RCC 7860 (cell line): ENCODE measurements at regions not wholly inside any gene's neighbourhood (a gene's known extent, or its start where the extent isn't known, plus 50 kb on each side); places are given as distances from the start of the nearest gene placed in this dataset.
A peak's percentile ranks its signal among the peaks of the same experiment; 100 is the strongest.

Source experiments
- DNase-seq: peaks from one replicate; pipeline ENCODE4 v3.0.0-alpha.2; 2015; ENCODE audit warnings: low spot score
- FAIRE-seq: peaks from 2 replicates; lab custom pipeline; 2012; peaks lifted over from hg19 to GRCh38; lab: Jason Lieb, UNC

DNA sequence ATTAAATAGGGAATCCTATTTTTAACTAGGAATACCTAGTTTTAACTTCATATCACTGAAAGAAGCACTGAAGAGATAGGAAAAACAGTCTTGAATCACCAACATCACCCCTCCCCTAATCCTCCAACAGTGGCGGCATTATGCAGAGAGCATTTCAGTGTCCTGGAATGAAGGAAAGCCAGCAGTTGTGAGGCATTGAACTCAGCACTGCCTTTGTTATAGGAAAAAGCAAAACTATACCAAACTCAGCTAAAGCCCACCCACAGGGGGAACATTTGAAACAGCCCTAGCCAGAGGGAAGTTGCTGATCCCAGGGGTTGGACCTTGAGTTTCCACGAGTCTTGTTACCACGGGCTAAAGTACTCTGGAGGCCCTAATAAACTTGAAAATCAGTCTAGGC lies 310.6 kb upstream of the EDIL3 start:
- DNase-seq (no peak), FAIRE-seq (no peak)

DNA sequence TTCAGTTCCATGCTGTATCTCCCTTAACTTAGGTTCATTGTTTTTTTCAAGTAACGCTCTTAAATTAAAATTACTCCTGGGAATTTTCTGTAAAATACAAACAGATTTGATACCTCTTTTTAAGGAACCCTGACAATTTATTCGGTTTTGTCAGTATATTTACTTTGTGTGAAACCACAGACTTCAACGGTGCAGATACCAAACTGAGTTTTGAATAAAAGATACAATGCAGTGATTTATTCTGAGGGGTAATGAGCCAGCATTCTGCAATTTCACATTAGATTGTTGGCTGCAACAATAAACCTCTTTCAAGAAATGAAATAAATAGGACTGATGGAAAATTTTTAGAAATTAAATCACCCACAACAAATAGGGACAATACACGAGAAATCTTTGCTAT lies 308.6 kb upstream of the EDIL3 start:
- FAIRE-seq (no peak), DNase-seq (no peak)

DNA sequence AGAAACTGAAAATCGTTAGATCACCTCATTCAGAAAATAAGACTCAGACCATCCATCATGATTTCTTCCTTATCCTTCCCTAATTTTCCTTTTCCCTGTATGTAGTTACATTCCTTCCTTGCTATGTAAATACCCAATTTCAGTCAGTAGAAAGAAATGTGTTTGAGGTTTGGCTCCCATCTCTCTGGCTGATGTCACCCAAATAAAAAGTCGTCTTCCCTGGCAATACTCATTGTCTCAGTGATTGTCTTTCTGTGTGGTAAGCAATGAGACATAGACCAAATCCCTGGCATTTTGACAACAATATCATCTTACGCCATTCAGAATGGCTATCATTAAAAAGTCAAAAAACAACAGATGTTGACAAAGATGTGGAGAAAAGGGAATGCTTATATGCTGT lies 303.9 kb upstream of the EDIL3 start:
- DNase-seq: peak; percentile 85
- FAIRE-seq: peak; percentile 95

DNA sequence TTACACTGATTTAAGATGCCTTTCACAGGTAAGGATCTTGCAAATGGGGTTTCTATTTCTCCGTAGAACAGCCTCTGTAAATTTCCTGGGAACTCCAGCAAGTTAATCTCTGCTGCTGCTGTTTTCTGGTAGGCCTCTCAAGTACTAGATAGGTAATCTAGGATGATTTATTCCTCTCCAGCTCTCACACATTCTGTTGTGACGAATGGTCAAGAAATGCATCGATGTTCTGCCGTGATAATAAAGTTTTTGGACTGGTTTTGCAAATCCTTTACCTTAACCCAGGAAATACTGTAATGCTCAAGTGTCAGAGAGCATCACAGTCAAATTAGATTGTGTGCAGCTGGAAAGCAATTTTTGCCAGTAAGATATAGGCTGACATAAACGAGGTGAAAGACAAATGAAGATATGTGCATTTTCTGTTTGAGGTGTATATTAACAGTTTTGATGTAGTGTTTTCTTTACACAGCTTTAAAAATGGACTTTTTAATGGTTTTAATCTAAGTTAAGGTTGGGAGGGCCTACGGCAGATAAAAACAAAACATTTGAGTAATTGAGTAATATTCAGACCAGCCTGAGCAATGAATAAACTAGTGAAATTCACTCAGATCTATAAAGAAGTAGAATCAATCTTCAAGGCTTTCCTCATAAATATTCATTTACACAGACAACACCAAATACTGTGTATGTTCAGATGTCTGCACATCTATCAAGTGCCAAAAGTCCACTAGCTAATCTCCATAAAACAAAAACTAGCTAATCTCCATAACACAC lies 300.6 kb upstream of the EDIL3 start:
- DNase-seq: no peak
- FAIRE-seq: no peak

DNA sequence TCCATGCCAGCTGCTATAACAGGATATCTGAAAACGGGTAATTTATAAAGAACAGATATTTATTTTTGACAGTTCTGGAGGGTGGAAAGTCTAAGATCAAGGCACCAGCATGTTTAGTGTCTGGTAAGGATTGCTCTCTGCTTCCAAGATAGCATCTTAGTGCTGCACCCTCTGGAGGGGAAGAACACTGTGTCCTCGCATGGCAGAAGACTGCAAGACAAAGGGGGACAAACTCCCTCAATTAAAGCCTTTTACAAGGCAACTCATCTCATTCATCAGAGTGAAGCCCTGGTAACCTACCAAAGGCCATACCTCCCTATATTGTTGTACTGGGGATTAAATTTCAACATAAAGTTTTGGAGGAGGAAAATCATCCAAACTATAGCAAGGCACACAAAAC lies 298.9 kb upstream of the EDIL3 start:
- no peak for DNase-seq
- FAIRE-seq: no peak

DNA sequence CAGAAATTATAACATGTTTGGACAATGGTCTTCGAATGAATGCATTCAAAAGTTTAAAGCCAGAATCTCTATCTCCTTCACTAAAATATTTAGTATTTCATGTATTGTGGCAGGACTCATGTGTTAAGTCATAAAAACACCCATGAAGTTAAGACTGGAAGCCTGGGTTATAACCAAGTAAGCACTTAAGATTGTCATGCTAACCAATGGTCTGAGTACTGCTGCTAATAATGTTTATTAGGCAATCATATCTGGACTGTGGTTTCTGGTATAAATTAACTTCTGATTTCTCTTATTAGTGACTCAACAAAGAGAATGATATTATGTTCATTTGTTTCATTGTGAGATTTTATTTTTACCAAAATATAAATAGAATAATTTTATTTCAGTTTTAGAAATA lies 297.9 kb upstream of the EDIL3 start:
- no peak for FAIRE-seq
- no peak for DNase-seq

DNA sequence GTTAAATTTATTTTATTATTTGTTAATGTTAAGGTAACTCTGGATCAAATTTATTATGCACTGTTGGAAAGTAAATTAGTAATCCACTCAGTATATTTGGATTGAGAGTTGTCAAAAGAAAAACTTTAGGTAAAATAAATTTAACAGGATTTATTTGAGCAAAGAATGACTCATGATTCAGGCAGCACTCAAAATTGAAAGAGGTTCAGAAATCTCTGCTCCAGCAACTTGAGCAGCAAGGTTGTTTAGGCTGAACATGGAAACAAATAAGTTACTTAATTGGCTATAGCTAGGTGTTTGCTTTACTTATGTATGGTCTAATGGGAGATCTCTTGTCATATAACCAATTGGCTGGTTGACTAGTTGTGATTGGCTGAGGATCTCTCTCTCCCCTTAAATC lies 296.2 kb upstream of the EDIL3 start:
- DNase-seq (no peak), FAIRE-seq (no peak)

DNA sequence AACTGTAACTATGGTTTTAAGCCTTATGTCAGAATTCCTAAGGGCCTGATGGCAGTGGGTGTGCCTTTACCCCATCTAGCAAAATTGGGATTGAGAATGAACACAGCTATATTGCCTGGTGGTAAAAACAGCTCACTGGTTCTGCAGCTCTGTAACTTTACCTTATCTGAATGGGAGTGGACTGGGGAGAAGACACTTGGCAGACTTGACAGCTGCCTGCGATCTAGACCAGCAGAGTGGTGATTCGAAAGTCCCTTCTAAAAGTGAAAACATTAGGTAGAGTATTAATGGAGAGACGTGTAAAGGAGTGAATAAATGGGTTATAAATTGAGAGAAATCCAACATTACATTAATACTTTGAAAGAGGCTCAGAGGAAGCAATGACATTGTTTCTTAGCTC lies 289.1 kb upstream of the EDIL3 start:
- FAIRE-seq: no peak

DNA sequence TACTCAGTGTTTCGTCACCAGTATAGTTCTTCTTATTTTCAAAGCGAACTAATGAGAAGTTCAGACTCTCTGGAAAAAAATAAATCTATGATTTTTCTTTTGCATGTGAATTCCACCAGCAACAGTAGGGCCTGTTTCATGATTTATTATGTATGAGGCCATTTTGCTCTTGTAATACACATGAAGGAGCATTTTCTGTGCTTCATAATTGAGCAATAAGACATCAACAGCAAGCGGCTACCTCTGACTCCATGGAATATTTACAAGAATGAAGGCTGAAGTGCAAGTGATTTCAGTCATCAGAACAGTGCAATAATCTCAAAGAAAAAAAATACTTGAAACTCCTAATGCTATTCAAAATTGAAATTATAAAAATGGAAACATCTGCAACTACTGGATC lies 282.9 kb upstream of the EDIL3 start:
- DNase-seq: no peak
- no peak for FAIRE-seq

More for the DNA sequence above, 289.1 kb upstream of the EDIL3 start:
- DNase-seq: no peak

DNA sequence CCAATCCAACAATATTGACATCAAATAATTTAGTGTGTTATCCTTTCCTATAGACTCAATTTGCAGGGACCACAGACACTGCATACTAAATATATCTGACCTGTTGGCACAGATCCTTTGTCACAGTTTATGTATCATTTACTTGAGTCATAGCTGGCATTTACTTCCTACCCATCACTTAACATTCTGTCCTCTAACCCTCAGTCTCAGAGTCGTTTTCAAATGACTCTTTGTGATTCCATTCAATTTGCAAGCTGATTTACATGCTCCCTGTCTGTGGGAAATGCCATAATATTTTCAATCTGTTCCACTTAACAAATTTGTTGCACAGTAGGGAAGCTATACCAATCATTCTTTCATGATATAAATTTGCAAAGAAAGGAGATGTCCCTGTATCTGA lies 265.7 kb upstream of the EDIL3 start:
- FAIRE-seq (no peak), DNase-seq (no peak)

DNA sequence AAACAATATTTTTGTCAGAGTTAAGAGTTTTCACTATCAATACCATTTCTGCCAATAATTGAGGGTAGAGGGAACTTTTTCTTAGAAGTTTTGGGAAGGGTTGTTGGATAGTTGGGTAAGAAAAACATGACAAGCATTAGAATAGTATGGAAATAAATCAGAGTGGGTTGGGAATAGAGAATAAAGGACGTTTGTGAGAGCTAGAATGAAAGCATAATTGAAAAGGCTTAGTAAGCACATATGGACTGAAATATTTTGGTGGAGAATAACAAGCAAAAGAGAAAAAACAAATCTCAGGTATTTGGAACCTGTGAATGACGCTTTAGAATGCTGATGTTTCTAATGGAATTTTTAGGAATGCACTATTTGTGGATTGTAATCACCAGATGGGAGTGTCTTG lies 262.9 kb upstream of the EDIL3 start:
- FAIRE-seq (no peak), DNase-seq (no peak)

DNA sequence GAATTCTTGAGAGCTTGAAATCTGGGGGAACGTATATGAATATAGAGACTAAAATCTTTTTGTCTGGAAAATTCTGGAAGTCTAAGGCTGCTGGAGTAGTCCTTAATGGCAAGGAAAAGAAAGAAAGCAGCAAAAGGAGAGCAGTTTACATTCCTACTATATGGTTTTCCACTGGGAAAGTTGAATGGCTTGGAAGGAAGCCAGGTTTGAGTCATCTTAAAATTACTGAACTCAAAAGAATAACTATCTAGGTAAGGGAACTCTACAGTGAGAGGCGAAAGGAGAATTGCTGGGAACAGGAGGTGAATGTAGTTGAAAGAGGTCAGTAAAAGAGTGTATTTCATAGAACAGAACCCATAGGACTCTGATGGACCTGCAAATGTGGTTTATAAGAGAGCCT lies 258.1 kb upstream of the EDIL3 start:
- no peak for FAIRE-seq

DNA sequence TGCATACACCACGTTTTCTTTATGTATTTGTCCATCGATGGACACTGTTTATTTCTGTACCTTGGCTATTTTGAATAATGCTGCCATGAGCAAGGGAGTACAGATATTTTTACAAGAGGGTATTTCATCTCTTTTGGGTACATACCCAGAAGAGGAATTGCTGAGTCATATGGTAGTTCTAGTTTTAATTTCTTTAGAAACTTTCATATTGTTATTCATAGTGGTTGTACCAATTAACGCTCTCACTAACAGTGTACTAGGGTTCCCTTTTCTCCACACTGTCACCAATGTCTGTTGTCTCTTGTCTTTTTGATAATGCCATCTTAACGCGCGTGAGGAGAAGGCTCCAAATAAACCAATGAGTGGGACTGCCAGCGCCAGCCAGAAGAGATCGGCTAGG lies 257.6 kb upstream of the EDIL3 start:
- no peak for FAIRE-seq
- DNase-seq: no peak

More for the DNA sequence above, 258.1 kb upstream of the EDIL3 start:
- peak; percentile 10 for DNase-seq

DNA sequence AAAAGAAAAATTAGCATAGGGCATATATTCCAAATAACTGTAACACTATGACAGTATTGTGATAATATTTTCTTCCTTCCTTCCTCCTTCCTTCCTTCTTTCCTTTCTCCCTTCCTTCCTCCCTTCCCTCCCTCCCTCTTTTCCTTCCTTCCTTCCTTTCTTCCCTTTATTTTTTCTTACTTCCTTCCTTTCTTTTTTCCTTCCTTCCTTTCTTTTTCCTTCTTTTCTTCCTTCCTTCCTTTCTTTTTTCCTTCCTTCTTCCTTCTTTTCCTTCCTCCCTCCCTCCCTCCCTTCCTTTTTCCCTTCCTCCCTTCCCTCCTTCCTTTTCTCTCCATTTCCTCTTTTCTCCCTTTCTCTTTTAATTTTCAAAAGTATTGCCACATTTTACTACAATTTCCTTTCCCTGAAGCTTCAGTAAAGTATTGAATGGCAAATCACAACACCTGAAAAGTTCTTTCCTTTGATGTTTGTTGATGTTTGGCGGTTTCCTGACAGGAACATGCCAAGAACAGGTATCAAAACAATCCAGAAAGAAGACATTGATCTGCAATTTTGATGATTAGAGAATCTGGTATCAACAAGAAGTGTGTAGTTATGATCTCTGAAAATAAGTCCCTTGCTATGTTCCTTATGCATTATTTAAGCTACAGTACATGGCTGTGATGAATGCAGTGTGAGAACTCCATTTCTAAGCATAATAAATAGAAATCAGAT lies 253.1 kb upstream of the EDIL3 start:
- no peak for DNase-seq
- FAIRE-seq: no peak

DNA sequence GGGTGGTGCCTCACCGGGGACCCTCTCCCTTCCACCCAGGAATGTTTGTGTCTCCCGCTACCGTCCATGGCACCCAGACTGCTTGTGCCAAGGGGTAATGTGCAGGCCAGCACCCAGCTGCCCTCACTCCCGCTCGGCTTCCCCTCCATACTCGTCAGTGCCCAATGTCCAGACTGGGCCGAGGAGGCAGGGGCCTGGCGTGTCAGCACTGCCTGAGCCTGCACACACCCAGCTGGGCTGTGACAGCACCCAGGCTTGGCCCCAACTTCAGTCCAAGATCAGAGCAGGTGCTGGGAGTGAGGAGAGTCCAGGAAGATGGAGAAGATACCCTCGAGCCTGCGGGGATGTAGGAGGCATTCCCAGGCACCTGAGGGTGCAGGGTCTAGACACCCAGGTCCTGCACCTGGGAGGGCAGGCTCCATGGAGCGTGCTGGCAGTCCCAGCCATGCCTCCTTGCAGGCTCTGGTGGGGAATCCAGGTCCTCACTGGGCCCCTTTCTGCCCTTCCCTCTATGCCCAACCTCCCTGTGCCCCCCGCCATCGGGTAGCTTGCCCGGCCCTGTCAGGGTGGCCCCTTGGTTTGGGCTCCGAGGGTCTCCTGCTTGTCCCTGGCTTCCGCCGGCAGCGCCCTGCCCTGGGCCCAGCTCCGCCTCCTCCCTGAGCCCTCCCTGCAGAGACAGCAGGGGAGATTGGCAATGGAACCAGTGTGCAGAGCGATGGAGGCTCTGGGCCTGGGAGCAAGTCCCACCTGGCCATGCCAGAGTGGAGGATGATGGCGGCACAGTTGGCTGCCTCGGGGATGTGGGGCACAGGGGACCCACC lies 250.8 kb upstream of the EDIL3 start:
- FAIRE-seq (no peak), DNase-seq (no peak)

DNA sequence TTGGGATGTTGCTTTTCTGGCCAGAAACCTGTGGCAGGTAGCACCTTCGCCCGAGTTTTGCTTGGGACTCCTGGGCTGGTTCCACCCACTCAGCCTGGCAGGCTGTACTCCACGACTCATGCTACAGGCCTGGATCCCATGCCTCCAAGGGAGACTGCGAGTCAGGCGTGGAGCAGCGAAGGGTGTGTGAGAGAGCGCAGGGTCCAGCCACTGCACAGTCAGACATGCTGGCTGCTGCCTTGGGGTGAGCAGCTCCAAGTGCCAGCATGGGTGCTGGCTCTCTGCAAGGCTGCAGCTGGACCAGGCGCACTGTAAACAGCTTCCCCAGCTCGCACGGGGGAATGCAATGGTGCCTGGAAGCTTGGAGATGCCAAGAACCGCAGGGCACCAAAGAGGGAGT lies 249.6 kb upstream of the EDIL3 start:
- no peak for DNase-seq
- FAIRE-seq: no peak

DNA sequence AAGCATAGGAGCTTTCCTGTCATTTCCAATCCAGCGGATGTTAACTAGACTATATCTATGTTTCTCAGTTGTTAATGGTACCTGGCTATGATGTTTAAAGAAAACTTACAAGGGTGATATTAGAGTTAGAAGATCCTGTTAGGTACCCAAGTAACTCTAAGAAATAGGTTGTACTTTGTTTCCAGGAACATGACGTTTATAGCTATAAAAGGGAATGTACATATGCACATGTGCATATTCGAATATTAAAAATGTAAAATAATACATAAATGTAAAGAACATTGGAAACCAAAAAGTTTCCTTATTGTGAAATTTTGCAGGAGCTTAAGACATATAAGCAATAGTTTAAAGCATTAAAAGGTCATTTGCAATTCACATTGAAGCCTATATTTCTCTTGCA lies 247.7 kb upstream of the EDIL3 start:
- no peak for FAIRE-seq
- DNase-seq: no peak

DNA sequence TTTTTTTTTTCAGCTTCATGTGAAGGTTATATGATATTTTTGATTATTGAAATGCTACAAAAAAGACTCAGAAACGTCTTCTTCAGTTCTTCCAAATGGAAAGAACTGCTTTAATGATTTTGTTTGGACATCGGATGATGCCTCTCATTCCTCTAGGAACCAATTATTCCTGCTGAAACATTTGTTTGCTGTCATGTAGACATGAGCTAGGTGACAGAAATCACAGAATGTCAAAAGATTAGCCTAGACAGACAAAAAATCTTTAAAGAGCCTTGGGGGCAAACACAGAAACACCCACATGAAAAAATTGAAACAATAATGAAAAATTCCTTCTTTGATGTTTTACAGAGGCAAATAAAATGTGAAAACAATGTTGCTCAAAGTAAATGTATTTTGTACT lies 244.2 kb upstream of the EDIL3 start:
- FAIRE-seq: no peak
- DNase-seq: no peak

DNA sequence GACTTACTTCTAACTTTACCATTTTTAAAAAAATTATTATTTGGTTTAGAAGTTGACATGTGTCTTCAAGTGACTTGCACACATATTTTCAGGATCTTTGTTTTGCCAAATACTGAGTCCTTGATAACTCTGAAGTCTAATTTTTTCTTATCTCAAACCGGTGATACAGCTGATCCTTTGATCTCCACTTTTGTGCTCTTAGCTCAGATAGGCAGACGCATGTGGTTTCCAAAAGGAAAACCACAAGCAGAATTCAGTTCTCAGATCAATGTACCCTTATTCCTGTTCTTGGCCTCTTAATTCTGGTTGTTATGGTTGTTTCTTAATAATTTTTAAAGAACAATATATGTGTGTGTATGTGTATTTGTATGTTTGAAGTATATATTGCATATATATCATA lies 238.3 kb upstream of the EDIL3 start:
- FAIRE-seq (no peak), DNase-seq (no peak)

DNA sequence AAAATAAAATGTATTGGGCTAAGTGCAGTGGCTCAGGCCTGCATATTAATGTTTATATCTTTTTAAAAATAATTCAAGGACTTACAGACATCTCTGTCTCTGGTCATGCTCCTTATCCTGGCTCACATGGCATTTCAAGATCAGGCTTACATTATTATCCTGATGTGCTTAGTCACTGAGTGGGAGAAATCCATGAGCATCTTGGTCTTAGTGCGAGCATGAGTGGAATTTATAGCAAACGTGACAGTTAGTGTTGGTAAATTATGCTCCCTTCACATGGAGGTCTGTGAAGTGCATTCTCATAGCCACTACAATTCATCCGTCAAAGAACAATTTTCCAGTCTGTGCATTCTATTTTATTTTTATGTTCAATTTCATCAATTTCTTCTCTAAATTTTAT lies 237.8 kb upstream of the EDIL3 start:
- DNase-seq (no peak), FAIRE-seq (no peak)

DNA sequence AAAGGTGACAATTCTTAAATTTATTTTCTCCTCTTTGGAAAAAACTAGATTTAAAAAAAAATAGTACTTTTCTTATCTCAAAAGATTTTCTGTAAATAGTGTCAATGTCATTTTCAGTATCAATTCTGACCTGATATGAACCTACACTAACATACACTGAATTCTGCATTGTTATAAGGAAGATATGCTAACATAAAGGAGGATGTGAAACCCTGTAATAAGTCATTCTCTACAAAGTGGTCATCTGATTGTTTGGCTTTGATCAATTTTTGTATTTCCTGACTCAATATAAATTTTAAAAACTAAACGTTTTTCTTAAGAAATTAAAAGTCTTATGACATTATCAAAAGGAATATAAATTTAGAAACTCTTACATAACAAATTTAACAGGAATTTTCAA lies 233.6 kb upstream of the EDIL3 start:
- no peak for FAIRE-seq
- no peak for DNase-seq

DNA sequence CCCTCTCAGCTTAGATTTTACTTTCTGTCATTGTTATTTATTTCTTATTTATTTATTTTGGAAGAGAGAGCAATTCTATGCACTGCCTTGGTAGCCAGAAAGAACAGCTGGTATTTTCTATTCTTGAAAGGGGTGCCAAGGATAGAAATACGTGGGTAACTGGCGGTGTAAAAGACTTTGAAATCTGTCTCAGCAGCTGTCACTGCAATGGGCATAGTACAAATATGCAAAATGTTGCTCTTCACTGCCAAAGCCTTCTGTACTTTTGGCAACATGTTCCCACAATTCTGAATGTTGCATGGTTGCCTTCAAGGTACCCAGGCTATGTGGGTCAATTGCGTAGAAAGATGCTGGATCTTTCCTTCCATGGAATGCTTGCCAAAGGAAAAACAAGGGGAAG lies 230.2 kb upstream of the EDIL3 start:
- FAIRE-seq: no peak

More for the DNA sequence above, 230.2 kb upstream of the EDIL3 start:
- DNase-seq: no peak
